ENCODE measurements at regions not wholly inside any gene's neighbourhood (a gene's known extent, or its start where the extent isn't known, plus 50 kb on each side); places are given as distances from the start of the nearest gene placed in this dataset.

- DNase-seq = peak; percentile 31 to 67
These were observed 236.1 kb downstream of the GRIN2B start for GRCh38 chr12:13745111-13745860.

- DNase-seq = peak; percentile 50 to 80
These were observed 236.8 kb downstream of the GRIN2B start for GRCh38 chr12:13744561-13744960.

- DNase-seq = no peak
These were observed 241.3 kb downstream of the GRIN2B start for GRCh38 chr12:13740149-13740545.

GRCh38 chr12:13735734-13736133 lies 245.7 kb downstream of the GRIN2B start:
- DNase-seq = no peak

GRCh38 chr12:13734584-13735152 lies 246.7 kb downstream of the GRIN2B start:
- DNase-seq = no peak

GRCh38 chr12:13727707-13728195 lies 253.7 kb downstream of the GRIN2B start:
- no peak for DNase-seq

GRCh38 chr12:13725049-13725448 lies 256.4 kb downstream of the GRIN2B start:
- no peak for DNase-seq

GRCh38 chr12:13724136-13724535 lies 257.3 kb downstream of the GRIN2B start:
- no peak for DNase-seq

- peak; percentile 30 to 87 for DNase-seq
These were observed 261.4 kb downstream of the GRIN2B start for GRCh38 chr12:13719986-13720385.

- no peak for DNase-seq
These were observed 263.1 kb downstream of the GRIN2B start for GRCh38 chr12:13718271-13718670.

GRCh38 chr12:13716119-13716518 lies 265.3 kb downstream of the GRIN2B start:
- no peak for DNase-seq

GRCh38 chr12:13713556-13714410 lies 267.6 kb downstream of the GRIN2B start:
- DNase-seq = no peak

GRCh38 chr12:13707829-13708228 lies 273.6 kb downstream of the GRIN2B start:
- no peak for DNase-seq

GRCh38 chr12:13702381-13702780 lies 279.0 kb downstream of the GRIN2B start:
- peak; percentile 81 to 90 for DNase-seq

- DNase-seq = no peak
These were observed 279.9 kb downstream of the GRIN2B start for GRCh38 chr12:13701502-13701901.

- no peak for DNase-seq
These were observed 283.4 kb downstream of the GRIN2B start for GRCh38 chr12:13697973-13698372.

GRCh38 chr12:13695781-13696180 lies 285.6 kb downstream of the GRIN2B start:
- DNase-seq = no peak

GRCh38 chr12:13692332-13692731 lies 289.1 kb downstream of the GRIN2B start:
- DNase-seq = no peak

GRCh38 chr12:13691598-13691997 lies 289.8 kb downstream of the GRIN2B start:
- DNase-seq = peak in 1 of 2 experiments; percentile 5

GRCh38 chr12:13687633-13688032 lies 293.8 kb downstream of the GRIN2B start:
- DNase-seq = no peak

GRCh38 chr12:13686260-13686659 lies 295.1 kb downstream of the GRIN2B start:
- DNase-seq = no peak

- DNase-seq = peak in 1 of 2 experiments; percentile 3
These were observed 300.5 kb downstream of the GRIN2B start for GRCh38 chr12:13680916-13681315.

- DNase-seq = no peak
These were observed 304.5 kb downstream of the GRIN2B start for GRCh38 chr12:13676880-13677279.

All from NCI-H524 (cell line).